BE2C (cell line): ENCODE measurements at regions not wholly inside any gene's neighbourhood (a gene's known extent, or its start where the extent isn't known, plus 50 kb on each side); places are given as distances from the start of the nearest gene placed in this dataset.

Source experiments
- DNase-seq: peaks from one replicate; pipeline ENCODE4 v3.0.0-alpha.2; 2020
- H3K27me3 ChIP-seq: fragments of 250-450 bp; sonication (Bioruptor Pico); 2 replicates; pipeline ENCODE4 v1.5.1; 2020; ENCODE audit warnings: mild to moderate bottlenecking
- H3K36me3 ChIP-seq: fragments of 250-450 bp; sonication (Bioruptor Pico); 2 replicates; pipeline ENCODE4 v1.5.1; 2020; ENCODE audit warnings: mild to moderate bottlenecking
- H3K4me1 ChIP-seq: fragments of 250-450 bp; sonication (Bioruptor Pico); 2 replicates; pipeline ENCODE4 v1.5.1; 2020
- H3K4me3 ChIP-seq: 2 replicates; pipeline ENCODE4 v1.5.1; 2011; ENCODE audit warnings: low read depth, low read length
- H3K9me3 ChIP-seq: fragments of 250-450 bp; sonication (Bioruptor Pico); 2 replicates; pipeline ENCODE4 v1.5.1; 2020
- CTCF ChIP-seq: IDR thresholded peaks from 2 replicates; pipeline ENCODE4 v1.5.1; 2012; ENCODE audit warnings: mild to moderate bottlenecking, low read depth, low read length

GRCh38 chr2:10242998-10243925, 59.4 kb upstream of the HPCAL1 start:
- TF ChIP-seq CTCF: no peak
- no peak for DNase-seq
- no peaks in the 10 kb centered on the region for H3K27me3 ChIP-seq

GRCh38 chr2:10243926-10244270, 58.8 kb upstream of the HPCAL1 start:
- Histone ChIP-seq H3K9me3 (no peaks in the 10 kb centered on the region), H3K4me3 (no peak overlapping the region), H3K27me3 (no peaks in the 10 kb centered on the region), H3K4me1 (no peaks in the 10 kb centered on the region), H3K36me3 (no peaks in the 10 kb centered on the region)
- TF ChIP-seq CTCF: no peak
- DNase-seq: no peak

More at GRCh38 chr2:10242998-10243925, 59.4 kb upstream of the HPCAL1 start:
- Histone ChIP-seq H3K36me3 (no peaks in the 10 kb centered on the region), H3K9me3 (no peaks in the 10 kb centered on the region), H3K4me3 (no peak overlapping the region), H3K4me1 (no peaks in the 10 kb centered on the region)

GRCh38 chr2:10245021-10245420, 57.7 kb upstream of the HPCAL1 start:
- no peaks in the 10 kb centered on the region for H3K4me1 ChIP-seq
- no peak for TF ChIP-seq CTCF
- H3K36me3 ChIP-seq: no peaks in the 10 kb centered on the region
- no peak overlapping the region for H3K4me3 ChIP-seq
- H3K9me3 ChIP-seq: peaks cover 3% of the 10 kb centered on the region
- DNase-seq: no peak
- H3K27me3 ChIP-seq: no peaks in the 10 kb centered on the region

- H3K27me3 ChIP-seq: no peaks in the 10 kb centered on the region
- no peak for TF ChIP-seq CTCF
These were observed 57.0 kb upstream of the HPCAL1 start for GRCh38 chr2:10245661-10246060.

GRCh38 chr2:10246370-10246769, 56.3 kb upstream of the HPCAL1 start:
- no peak overlapping the region for H3K4me3 ChIP-seq
- TF ChIP-seq CTCF: no peak
- H3K4me1 ChIP-seq: no peaks in the 10 kb centered on the region
- H3K9me3 ChIP-seq: peaks cover 3% of the 10 kb centered on the region
- H3K27me3 ChIP-seq: no peaks in the 10 kb centered on the region
- H3K36me3 ChIP-seq: no peaks in the 10 kb centered on the region
- no peak for DNase-seq

More at GRCh38 chr2:10245661-10246060, 57.0 kb upstream of the HPCAL1 start:
- no peaks in the 10 kb centered on the region for H3K4me1 ChIP-seq
- peaks cover 3% of the 10 kb centered on the region for H3K9me3 ChIP-seq
- no peak overlapping the region for H3K4me3 ChIP-seq
- H3K36me3 ChIP-seq: no peaks in the 10 kb centered on the region
- no peak for DNase-seq

GRCh38 chr2:10246831-10247230, 55.9 kb upstream of the HPCAL1 start:
- TF ChIP-seq CTCF: no peak
- no peak overlapping the region for H3K4me3 ChIP-seq
- H3K27me3 ChIP-seq: no peaks in the 10 kb centered on the region
- no peaks in the 10 kb centered on the region for H3K36me3 ChIP-seq
- peaks cover 3% of the 10 kb centered on the region for H3K9me3 ChIP-seq
- no peaks in the 10 kb centered on the region for H3K4me1 ChIP-seq
- no peak for DNase-seq
